ENCODE measurements at regions not wholly inside any gene's neighbourhood (a gene's known extent, or its start where the extent isn't known, plus 50 kb on each side); places are given as distances from the start of the nearest gene placed in this dataset.

- no peaks in the 10 kb centered on the region for H3K9me3 Mint-ChIP-seq (ENCODE audit: unreplicated experiment)
- H3K4me2 ChIP-seq (ENCODE audit: low read length), result no peak overlapping the region
- H3K27ac Mint-ChIP-seq (ENCODE audit: unreplicated experiment), result no peak overlapping the region
- no peak overlapping the region for H3K4me3 Mint-ChIP-seq (ENCODE audit: unreplicated experiment)
- H3K4me3 ChIP-seq (ENCODE audit: insufficient read depth, low read depth, low read length), result no peak overlapping the region
- H3K4me1 Mint-ChIP-seq (ENCODE audit: low read depth, unreplicated experiment), result peaks cover 10% of the 10 kb centered on the region
- H3K27ac ChIP-seq (ENCODE audit: low read depth, low read length), result no peak overlapping the region
- H3K27me3 Mint-ChIP-seq (ENCODE audit: low read depth, unreplicated experiment), result no peaks in the 10 kb centered on the region
- DNase-seq (ENCODE audit: low read depth) (no peak), FAIRE-seq (no peak)
- no peak overlapping the region for H3K9ac ChIP-seq (ENCODE audit: low read length)
- no peak for TF ChIP-seq EZH2 (IDR thresholded peaks at IDR 0.05; ENCODE audit: insufficient read depth, low read length)
- no peak for TF ChIP-seq CTCF (IDR thresholded peaks at IDR 0.05; ENCODE audit: insufficient read depth, low read depth, low read length)
- no peaks in the 10 kb centered on the region for H3K79me2 ChIP-seq (ENCODE audit: insufficient read depth, low read length)
- H3K36me3 Mint-ChIP-seq (ENCODE audit: low read depth, unreplicated experiment), result no peaks in the 10 kb centered on the region
- H2AFZ ChIP-seq (ENCODE audit: low read depth, low read length), result no peak overlapping the region
- H3K36me3 ChIP-seq (ENCODE audit: insufficient read depth, low read length), result no peaks in the 10 kb centered on the region
- H3K27me3 ChIP-seq (ENCODE audit: insufficient read depth, low read length), result no peaks in the 10 kb centered on the region
- no peaks in the 10 kb centered on the region for H4K20me1 ChIP-seq (ENCODE audit: insufficient read depth, low read length)
- peaks cover 12% of the 10 kb centered on the region for H3K4me1 ChIP-seq (ENCODE audit: insufficient read depth, low read length)
- peaks cover 5% of the 10 kb centered on the region for H3K9me3 ChIP-seq (ENCODE audit: insufficient read depth, low read depth, low read length)
These were observed 79.9 kb upstream of the KCNA1 start for GRCh38 chr12:4829793-4830162.

GRCh38 chr12:4830556-4831210, 79.0 kb upstream of the KCNA1 start:
- no peaks in the 10 kb centered on the region for H3K27me3 ChIP-seq (ENCODE audit: insufficient read depth, low read length)
- H3K36me3 Mint-ChIP-seq (ENCODE audit: low read depth, unreplicated experiment), result no peaks in the 10 kb centered on the region
- no peak overlapping the region for H3K4me3 ChIP-seq (ENCODE audit: insufficient read depth, low read depth, low read length)
- peaks cover 10% of the 10 kb centered on the region for H3K4me1 Mint-ChIP-seq (ENCODE audit: low read depth, unreplicated experiment)
- H3K9me3 Mint-ChIP-seq (ENCODE audit: unreplicated experiment), result no peaks in the 10 kb centered on the region
- H3K4me1 ChIP-seq (ENCODE audit: insufficient read depth, low read length), result peaks cover 5% of the 10 kb centered on the region
- no peaks in the 10 kb centered on the region for H3K27me3 Mint-ChIP-seq (ENCODE audit: low read depth, unreplicated experiment)
- TF ChIP-seq EZH2 (IDR thresholded peaks at IDR 0.05; ENCODE audit: insufficient read depth, low read length) (no peak), CTCF (IDR thresholded peaks at IDR 0.05; ENCODE audit: insufficient read depth, low read depth, low read length) (no peak)
- H3K9ac ChIP-seq (ENCODE audit: low read length), result no peak overlapping the region
- FAIRE-seq (no peak), DNase-seq (ENCODE audit: low read depth) (no peak)
- no peak overlapping the region for H3K4me3 Mint-ChIP-seq (ENCODE audit: unreplicated experiment)
- no peaks in the 10 kb centered on the region for H3K36me3 ChIP-seq (ENCODE audit: insufficient read depth, low read length)
- H2AFZ ChIP-seq (ENCODE audit: low read depth, low read length), result no peak overlapping the region
- H3K9me3 ChIP-seq (ENCODE audit: insufficient read depth, low read depth, low read length), result peaks cover 5% of the 10 kb centered on the region
- no peaks in the 10 kb centered on the region for H3K79me2 ChIP-seq (ENCODE audit: insufficient read depth, low read length)
- no peak overlapping the region for H3K27ac Mint-ChIP-seq (ENCODE audit: unreplicated experiment)
- no peak overlapping the region for H3K27ac ChIP-seq (ENCODE audit: low read depth, low read length)
- H4K20me1 ChIP-seq (ENCODE audit: insufficient read depth, low read length), result no peaks in the 10 kb centered on the region
- no peak overlapping the region for H3K4me2 ChIP-seq (ENCODE audit: low read length)

GRCh38 chr12:4833053-4833452, 76.7 kb upstream of the KCNA1 start:
- Histone ChIP-seq H3K79me2 (ENCODE audit: insufficient read depth, low read length) (no peaks in the 10 kb centered on the region), H3K27me3 (ENCODE audit: insufficient read depth, low read length) (no peaks in the 10 kb centered on the region), H4K20me1 (ENCODE audit: insufficient read depth, low read length) (no peaks in the 10 kb centered on the region), H3K36me3 (ENCODE audit: insufficient read depth, low read length) (no peaks in the 10 kb centered on the region), H2AFZ (ENCODE audit: low read depth, low read length) (no peak overlapping the region), H3K4me2 (ENCODE audit: low read length) (no peak overlapping the region), H3K9ac (ENCODE audit: low read length) (no peak overlapping the region), H3K4me3 (ENCODE audit: insufficient read depth, low read depth, low read length) (no peak overlapping the region), H3K27ac (ENCODE audit: low read depth, low read length) (no peak overlapping the region), H3K4me1 (ENCODE audit: insufficient read depth, low read length) (no peaks in the 10 kb centered on the region), H3K9me3 (ENCODE audit: insufficient read depth, low read depth, low read length) (peaks cover 5% of the 10 kb centered on the region)
- DNase-seq (ENCODE audit: low read depth), result no peak
- peaks cover 6% of the 10 kb centered on the region for H3K4me1 Mint-ChIP-seq (ENCODE audit: low read depth, unreplicated experiment)
- H3K9me3 Mint-ChIP-seq (ENCODE audit: unreplicated experiment), result no peaks in the 10 kb centered on the region
- H3K36me3 Mint-ChIP-seq (ENCODE audit: low read depth, unreplicated experiment), result no peaks in the 10 kb centered on the region
- no peak overlapping the region for H3K4me3 Mint-ChIP-seq (ENCODE audit: unreplicated experiment)
- TF ChIP-seq CTCF (IDR thresholded peaks at IDR 0.05; ENCODE audit: insufficient read depth, low read depth, low read length) (no peak), EZH2 (IDR thresholded peaks at IDR 0.05; ENCODE audit: insufficient read depth, low read length) (no peak)
- no peak for FAIRE-seq
- no peaks in the 10 kb centered on the region for H3K27me3 Mint-ChIP-seq (ENCODE audit: low read depth, unreplicated experiment)
- no peak overlapping the region for H3K27ac Mint-ChIP-seq (ENCODE audit: unreplicated experiment)

Data from astrocyte (in vitro differentiated cells and primary cell).